HG03521 (cell line): ENCODE measurements at regions not wholly inside any gene's neighbourhood (a gene's known extent, or its start where the extent isn't known, plus 50 kb on each side); places are given as distances from the start of the nearest gene placed in this dataset.

Source experiments
- ATAC-seq: cut with Tn5 transposase; IDR thresholded peaks from one replicate; pipeline ENCODE4 v1.9.1; 2021; ENCODE audit warnings: mild to moderate bottlenecking, moderate library complexity; ENCODE audit not compliant: unreplicated experiment

DNA sequence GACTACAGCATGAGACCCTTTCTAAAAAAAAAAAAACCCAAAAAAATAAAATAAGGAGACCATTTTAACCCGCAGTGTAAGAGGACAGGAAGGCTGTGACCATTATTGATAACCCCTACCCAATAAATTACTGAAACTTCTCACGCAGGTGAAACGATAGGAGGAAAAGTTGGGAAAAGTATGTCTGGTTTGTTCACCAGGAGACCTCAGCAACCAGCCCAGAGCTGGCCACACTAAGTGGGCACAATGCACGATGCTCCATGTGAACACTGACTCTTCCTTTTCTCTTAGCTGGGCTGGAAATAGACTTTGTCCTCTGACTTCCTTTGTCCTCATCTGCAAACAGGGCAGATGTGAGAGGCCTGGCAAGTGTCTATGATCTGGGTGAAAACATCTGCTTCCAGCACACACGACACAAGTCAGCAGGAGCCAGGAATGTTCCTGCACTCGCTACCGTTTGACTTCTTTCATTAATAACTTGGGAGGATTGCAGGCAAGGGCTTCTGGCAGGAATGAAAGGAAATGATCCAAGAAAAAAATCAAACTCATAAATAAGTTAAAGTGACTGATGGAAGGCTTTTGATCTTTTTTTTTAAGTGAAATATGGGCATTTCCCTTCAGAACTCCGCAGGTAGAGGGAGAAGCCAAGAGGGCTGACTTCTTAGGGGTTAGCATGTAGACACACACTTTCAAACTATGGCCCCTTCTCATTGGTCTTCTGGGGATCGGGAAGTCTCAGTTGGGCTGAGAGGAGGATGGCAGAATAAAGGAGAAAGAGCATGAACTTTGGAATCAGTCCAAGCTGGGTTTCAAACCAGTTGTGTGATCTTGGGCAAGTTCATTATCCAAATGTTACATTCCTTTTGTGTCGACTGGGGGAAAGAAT lies 137.4 kb upstream of the MYCN start:
- ATAC-seq = no peak

GRCh38 chr2:15803543-15804245 lies 136.7 kb upstream of the MYCN start:
- ATAC-seq = no peak

DNA sequence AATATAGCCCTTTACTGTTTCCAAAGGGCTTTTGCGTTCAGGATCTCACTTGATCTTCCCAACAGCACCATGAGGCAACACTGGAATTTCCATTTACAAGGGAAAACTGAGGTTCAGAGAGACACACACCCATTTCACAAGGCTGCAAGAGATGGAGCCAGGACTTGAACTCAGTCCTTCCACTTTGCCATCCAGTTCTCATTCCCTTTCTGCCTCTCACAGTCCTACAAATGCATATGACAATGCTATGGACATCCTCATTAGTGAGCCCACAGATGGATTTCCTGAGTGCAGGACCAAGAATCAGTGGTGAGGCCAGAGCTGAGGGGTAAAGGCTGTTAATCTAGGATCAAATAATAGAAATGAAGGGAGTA lies 136.1 kb upstream of the MYCN start:
- no peak for ATAC-seq

- no peak for ATAC-seq
These were observed 135.7 kb upstream of the MYCN start for GRCh38 chr2:15804691-15805090.

GRCh38 chr2:15805206-15805605 lies 135.1 kb upstream of the MYCN start:
- no peak for ATAC-seq

- no peak for ATAC-seq
These were observed 134.6 kb upstream of the MYCN start for GRCh38 chr2:15805772-15806171.

DNA sequence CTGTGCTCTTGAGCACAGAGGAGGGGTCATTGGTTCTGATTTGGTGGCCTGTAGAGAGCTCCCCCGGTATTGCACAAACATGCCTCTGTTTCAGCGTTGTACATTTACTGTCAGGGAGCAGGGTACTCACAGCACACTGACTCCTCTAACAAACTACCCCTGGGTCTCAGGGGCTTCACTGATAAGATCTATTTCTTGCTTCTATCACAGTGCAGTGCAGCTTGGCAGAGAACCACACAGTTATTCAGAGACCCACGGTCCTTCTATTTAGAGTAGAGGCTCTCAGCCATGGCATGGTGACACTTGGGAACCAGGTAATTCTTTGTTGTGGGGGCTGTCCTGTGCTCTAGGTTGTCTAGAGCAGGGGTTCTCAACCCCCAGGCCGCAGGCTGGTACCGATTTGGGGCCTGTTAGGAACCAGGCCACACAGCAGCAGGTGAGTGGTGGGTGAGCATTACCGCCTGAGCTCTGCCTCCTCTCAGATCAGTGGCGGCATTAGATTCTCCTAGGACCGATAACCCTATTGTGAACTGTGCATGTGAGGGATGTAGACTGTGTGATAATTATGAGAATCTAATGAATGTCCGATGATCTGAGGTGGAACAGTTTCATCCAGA lies 133.4 kb upstream of the MYCN start:
- no peak for ATAC-seq

GRCh38 chr2:15807418-15808203 lies 132.7 kb upstream of the MYCN start:
- ATAC-seq = no peak

- ATAC-seq = no peak
These were observed 132.0 kb upstream of the MYCN start for GRCh38 chr2:15808204-15808910.

DNA sequence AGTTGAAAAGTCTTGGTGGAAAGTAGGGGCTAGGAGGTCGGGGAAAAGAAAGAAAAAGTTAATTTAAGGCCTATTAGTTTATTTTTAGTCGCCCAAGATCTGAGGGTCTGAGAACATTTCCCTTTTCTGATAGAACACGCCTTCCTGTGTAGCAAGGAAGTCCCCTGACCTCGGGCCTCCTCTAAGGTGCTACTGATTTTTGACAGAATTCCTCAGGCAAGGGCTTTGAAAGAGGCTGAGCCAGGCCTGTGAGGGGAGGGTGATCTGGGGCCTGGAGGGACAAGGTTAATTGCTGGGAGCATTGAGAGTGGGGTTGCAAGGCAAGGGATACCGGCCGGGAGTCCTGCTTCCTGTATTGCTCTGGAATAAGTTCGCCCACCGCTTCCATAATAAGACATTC lies 131.4 kb upstream of the MYCN start:
- ATAC-seq = no peak

GRCh38 chr2:15809404-15809803 lies 130.9 kb upstream of the MYCN start:
- ATAC-seq = no peak

DNA sequence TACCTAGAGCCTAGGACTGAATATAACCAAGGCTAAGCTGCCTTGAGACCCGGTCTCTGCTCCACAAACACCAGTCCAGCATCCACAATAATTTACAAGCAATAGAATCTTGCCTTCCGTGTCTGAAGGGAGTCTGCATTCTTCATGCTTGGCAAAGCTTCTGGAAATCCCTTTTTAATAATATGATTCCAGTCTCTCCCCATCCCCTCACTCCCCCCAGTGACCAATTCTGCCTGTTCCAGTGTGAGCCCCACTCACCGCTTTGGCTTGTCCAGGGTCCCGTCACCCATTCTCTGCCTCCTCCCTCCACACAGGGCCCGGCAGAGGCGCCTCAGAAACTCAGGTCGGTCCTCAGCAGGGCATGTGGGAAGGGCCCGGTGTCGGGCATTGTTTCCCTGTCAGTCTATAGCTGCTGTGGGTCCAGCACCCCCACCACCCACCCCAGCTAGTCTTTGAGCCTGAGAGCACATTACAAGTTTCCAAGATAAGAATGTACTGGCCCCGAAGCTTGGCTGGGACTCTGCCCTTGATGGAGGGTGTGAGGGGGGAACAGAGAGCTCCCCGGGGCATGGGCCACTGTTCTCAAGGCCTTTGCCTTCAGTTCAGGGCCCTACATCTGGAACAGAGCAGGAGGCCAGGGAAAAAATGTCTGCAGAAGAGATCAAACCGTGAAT lies 129.7 kb upstream of the MYCN start:
- no peak for ATAC-seq

- no peak for ATAC-seq
These were observed 129.0 kb upstream of the MYCN start for GRCh38 chr2:15811367-15811766.

DNA sequence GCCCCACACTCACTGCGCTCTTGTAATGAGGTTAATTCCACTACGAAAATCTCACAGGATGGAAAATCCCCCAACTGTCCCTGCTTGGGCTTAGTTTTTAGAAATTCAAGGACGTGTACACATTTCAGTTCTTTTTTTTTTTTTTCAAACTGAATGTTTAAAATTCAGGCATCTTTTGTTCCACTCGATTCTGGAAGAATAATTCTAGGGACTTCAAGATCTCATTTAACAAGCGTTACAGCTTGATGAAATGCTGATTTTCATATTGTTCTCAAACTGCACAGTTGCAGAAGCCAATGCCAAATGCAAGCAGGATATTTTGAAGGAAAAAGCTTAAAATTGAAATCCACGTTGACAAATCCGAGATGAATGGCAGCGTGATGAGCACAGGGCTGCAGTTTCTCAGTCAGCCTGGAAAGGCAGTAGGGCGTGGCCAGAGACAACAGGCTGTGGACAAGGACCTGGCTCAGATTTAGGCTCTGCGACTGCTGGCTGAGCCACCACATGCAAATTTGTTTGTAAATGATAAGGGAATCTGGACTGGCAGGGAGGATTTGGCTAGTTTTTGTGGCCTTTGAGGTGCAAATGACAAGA lies 128.1 kb upstream of the MYCN start:
- no peak for ATAC-seq

DNA sequence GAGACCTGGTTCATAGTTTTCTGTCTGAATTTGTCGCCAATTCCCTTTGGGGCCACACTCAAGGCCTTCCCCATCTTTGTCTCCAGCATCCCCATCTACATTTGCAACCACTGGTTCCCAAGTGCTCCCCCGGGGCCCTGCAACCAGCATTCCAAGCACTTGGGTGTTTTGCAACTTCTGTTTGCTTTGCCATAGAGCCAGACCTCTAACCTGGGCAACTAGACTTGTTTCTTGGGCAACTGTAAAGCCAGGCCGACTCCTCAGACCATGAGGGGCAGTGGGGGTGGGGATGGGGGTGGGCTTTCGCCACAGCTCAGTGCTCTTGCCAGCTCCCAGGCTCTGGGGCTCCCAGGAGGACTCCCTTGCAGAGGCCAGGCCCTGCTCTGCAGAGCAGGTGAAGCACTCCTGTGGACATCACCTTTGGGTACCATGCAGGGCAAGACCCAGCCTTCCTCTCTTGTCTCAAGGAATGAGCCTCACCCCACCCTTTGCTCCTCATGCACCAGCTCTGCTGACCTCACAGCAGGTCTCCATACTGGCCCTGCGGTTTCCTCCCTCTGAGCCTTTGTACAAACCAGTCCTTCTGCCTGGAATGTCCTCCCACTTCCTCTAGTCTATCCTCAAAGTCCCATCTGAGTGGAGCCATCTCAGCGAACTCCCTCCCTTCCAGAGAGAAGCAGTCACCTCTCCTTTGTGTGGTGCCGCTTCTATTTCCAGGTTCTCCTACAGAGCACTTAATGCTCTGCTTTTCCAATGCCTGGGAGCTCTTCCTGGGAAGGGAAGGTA lies 126.7 kb upstream of the MYCN start:
- no peak for ATAC-seq

DNA sequence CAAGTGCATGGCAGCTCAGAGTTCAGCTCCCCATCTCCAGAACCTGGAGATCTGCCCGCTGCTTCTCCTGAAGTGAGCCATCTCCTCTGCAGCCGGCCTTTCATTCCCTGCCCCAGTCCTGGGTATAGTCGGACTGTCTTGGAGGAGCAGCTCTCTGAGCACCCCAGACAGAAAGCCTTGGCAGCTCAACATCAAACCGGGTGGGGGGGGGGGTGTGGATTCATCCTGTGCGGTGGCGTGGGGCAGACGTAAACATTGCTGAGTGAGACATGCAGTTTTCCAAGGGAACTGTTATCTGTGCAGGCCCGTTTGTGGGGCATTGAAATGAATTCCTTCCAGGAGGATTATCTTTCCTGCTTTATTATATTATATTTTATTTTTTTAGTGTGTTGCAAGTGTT lies 125.9 kb upstream of the MYCN start:
- no peak for ATAC-seq

DNA sequence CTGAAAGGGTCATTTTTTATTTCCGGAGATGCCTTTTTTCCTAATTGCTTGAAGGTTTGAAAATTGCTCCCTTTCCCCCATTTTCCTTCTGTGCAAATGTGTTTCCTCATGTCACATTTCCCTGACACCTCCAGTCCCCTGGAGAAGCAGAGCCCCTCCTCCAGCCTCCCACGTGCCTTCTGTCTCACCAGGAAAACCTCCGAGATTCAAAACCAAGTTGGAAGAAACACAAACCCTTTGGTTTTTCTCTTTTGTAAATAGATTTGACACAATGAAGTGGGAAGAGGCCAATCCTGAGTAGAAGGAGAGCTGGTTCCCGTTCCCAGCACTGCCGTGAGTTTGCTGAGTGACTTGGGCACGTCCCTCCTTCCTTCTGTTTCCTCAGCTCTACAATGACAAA lies 125.4 kb upstream of the MYCN start:
- ATAC-seq = no peak

DNA sequence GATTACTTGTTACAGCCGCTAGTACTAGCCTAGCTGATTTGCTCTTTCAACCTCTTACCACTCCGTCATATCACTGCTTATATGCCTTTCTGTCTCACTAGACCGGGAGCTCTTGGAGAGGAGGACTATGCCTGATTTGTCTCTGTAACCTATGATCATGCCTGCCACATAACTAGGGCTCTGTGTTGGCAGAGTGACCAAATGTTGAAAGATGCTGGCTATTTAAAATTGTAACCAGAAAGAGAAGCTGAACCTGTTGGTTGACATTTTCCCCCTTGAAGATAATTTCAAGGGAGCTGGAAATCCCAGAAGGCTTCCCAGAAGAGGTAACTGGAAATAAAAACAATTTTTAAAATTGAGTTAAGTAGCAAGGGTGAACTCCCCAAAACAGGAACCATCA lies 124.1 kb upstream of the MYCN start:
- no peak for ATAC-seq
